C4-2B (cell line): ENCODE measurements at regions not wholly inside any gene's neighbourhood (a gene's known extent, or its start where the extent isn't known, plus 50 kb on each side); places are given as distances from the start of the nearest gene placed in this dataset.

Experiments used
- ZFX ChIP-seq: fragments of 450-650 bp; IDR thresholded peaks from 2 replicates; pipeline ENCODE4 v1.6.1; 2017
- TF ChIP-seq, protein P1 (sequence below): fragments of 450-650 bp; conservative IDR thresholded peaks from 2 replicates; pipeline ENCODE4 v1.5.1; 2017; ENCODE audit warnings: mild to moderate bottlenecking

- TF ChIP-seq, protein P1, sequence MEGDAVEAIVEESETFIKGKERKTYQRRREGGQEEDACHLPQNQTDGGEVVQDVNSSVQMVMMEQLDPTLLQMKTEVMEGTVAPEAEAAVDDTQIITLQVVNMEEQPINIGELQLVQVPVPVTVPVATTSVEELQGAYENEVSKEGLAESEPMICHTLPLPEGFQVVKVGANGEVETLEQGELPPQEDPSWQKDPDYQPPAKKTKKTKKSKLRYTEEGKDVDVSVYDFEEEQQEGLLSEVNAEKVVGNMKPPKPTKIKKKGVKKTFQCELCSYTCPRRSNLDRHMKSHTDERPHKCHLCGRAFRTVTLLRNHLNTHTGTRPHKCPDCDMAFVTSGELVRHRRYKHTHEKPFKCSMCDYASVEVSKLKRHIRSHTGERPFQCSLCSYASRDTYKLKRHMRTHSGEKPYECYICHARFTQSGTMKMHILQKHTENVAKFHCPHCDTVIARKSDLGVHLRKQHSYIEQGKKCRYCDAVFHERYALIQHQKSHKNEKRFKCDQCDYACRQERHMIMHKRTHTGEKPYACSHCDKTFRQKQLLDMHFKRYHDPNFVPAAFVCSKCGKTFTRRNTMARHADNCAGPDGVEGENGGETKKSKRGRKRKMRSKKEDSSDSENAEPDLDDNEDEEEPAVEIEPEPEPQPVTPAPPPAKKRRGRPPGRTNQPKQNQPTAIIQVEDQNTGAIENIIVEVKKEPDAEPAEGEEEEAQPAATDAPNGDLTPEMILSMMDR, result no peak
- TF ChIP-seq ZFX, result no peak
Observed at GRCh38 chr4:108555701-108556100, 64.7 kb upstream of the RPL34 start.
